ENCODE measurements at regions not wholly inside any gene's neighbourhood (a gene's known extent, or its start where the extent isn't known, plus 50 kb on each side); places are given as distances from the start of the nearest gene placed in this dataset.

DNA sequence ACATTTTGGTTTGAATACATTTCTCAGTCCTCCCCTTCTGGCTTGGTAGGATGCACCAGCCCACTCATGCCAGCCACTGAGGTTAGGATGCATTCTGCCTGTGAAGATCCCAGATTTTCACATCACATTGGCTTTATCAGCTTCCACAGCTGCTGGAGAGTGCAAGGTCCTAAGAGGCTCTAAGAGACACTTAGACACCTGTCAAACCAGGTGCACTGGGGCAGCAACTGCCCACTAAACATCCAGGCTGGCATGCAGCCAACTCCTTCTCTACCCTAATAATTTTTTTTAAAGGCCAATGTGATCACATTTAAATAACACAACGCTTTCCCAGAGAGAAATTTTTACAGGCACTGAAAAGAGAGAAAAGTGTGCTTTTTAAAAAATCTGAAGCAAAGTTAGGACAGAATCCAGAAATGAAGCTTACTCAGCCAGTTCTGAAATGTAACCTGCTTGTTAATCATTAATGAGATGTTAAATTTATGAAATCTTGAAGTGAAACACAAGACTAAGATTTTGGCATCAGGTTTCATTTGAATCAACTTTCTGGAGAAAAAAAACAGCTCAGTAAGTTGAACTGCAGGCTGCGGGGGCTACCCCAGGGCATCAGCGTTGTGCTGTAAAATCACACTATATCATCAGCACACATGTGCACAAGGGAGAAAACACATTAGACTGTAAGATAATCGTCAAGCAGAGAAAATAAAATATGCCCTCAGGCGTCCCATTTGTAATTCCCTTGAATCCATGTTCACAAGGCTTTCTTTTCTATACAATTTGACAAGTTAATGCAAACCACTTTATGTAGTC lies 312.9 kb downstream of the ZBBX start:
- Histone ChIP-seq H3K9me3 (ENCODE audit: low read depth) (no peaks in the 10 kb centered on the region), H3K4me3 (no peak overlapping the region), H3K79me2 (ENCODE audit: insufficient read depth) (no peaks in the 10 kb centered on the region), H3F3A (ENCODE audit: insufficient read depth) (no peaks in the 10 kb centered on the region), H3K4me1 (ENCODE audit: insufficient read depth) (no peaks in the 10 kb centered on the region), H3K9ac (no peak overlapping the region), H3K27me3 (replicated peaks; ENCODE audit: insufficient read depth) (no peaks in the 10 kb centered on the region), H4K20me1 (ENCODE audit: insufficient read depth) (no peaks in the 10 kb centered on the region), H3K36me3 (ENCODE audit: low read depth) (no peaks in the 10 kb centered on the region), H3K27ac (no peak overlapping the region), H2AFZ (no peak overlapping the region), H3K4me2 (ENCODE audit: unreplicated experiment) (no peak overlapping the region), H3K9me2 (ENCODE audit: insufficient read depth) (no peaks in the 10 kb centered on the region)
- TF ChIP-seq EZH2phosphoT487 (IDR thresholded peaks at IDR 0.05; ENCODE audit: insufficient read depth, low read depth): no peak
- TF ChIP-seq EZH2 (IDR thresholded peaks at IDR 0.05; ENCODE audit: insufficient read depth, poor library complexity, severe bottlenecking): no peak
- no peak for DNase-seq
- 6% methylated on average over 5 of the region's 5 CpGs for WGBS, 2 experiments (ENCODE audit: low coverage in 1 of 2, low lambda C conversion rate in 2 of 2, missing lambda C conversion rate in 2 of 2)
- in situ Hi-C loops (cut with MboI): no loop called here

DNA sequence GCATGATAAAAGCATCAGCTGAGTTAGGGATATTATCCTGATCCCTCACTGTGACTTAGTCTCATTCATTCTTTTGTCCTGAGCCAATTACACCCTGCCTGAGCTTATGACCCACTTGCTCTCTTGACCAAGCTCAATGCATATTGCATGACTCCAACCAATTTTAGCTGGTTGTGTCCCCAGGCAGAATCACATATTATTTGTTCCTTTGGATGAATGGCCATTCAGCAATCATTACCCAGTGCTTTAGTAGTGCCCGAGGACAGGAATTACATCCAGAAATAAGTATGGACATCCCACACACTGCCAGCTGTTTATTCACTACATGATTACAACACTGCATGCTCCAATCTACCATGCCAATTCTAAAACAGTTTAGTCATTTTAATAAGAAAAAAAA lies 322.5 kb downstream of the ZBBX start:
- in situ Hi-C loops (cut with MboI): no loop called here
- H3K4me1 ChIP-seq (ENCODE audit: insufficient read depth): no peaks in the 10 kb centered on the region
- H3K9me3 ChIP-seq (ENCODE audit: low read depth): no peaks in the 10 kb centered on the region
- no peak overlapping the region for H3K9ac ChIP-seq
- no peaks in the 10 kb centered on the region for H3K9me2 ChIP-seq (ENCODE audit: insufficient read depth)
- H3K27me3 ChIP-seq (replicated peaks; ENCODE audit: insufficient read depth): no peaks in the 10 kb centered on the region
- no peaks in the 10 kb centered on the region for H4K20me1 ChIP-seq (ENCODE audit: insufficient read depth)
- H3K79me2 ChIP-seq (ENCODE audit: insufficient read depth): no peaks in the 10 kb centered on the region
- no peak for TF ChIP-seq EZH2 (IDR thresholded peaks at IDR 0.05; ENCODE audit: insufficient read depth, poor library complexity, severe bottlenecking)
- no peak for TF ChIP-seq EZH2phosphoT487 (IDR thresholded peaks at IDR 0.05; ENCODE audit: insufficient read depth, low read depth)
- WGBS, 2 experiments (ENCODE audit: low coverage in 1 of 2, low lambda C conversion rate in 2 of 2, missing lambda C conversion rate in 2 of 2): 0 to 8% methylated on average over 1 of the region's 1 CpG
- no peak overlapping the region for H3K27ac ChIP-seq
- H2AFZ ChIP-seq: no peak overlapping the region
- H3K36me3 ChIP-seq (ENCODE audit: low read depth): no peaks in the 10 kb centered on the region
- H3K4me3 ChIP-seq: no peak overlapping the region
- no peak for DNase-seq
- no peak overlapping the region for H3K4me2 ChIP-seq (ENCODE audit: unreplicated experiment)
- no peaks in the 10 kb centered on the region for H3F3A ChIP-seq (ENCODE audit: insufficient read depth)

DNA sequence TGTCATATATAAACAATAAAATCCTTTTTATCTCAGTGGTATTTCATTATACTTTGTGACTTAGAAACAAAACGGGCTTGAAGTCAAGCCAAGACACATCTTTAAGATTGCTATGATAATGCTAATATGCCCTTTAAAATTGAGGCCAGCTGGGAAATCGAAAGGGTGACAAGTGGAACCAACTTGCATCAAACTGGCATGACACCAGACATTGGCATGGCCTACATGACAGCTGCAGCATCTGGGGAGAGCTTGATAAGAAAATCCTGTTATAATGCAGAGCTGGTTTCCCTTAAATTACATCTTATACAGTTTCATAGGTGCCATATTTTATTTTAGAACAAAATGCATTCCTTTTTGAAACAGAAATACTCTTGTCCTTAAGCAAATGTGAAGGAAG lies 325.2 kb downstream of the ZBBX start:
- no peak for DNase-seq
- no peaks in the 10 kb centered on the region for H3K27me3 ChIP-seq (replicated peaks; ENCODE audit: insufficient read depth)
- H3K4me3 ChIP-seq: no peak overlapping the region
- H3K9ac ChIP-seq: no peak overlapping the region
- H3K4me1 ChIP-seq (ENCODE audit: insufficient read depth): no peaks in the 10 kb centered on the region
- in situ Hi-C loops (cut with MboI): no loop called here
- H4K20me1 ChIP-seq (ENCODE audit: insufficient read depth): no peaks in the 10 kb centered on the region
- H3K9me2 ChIP-seq (ENCODE audit: insufficient read depth): no peaks in the 10 kb centered on the region
- no peaks in the 10 kb centered on the region for H3K79me2 ChIP-seq (ENCODE audit: insufficient read depth)
- H2AFZ ChIP-seq: no peak overlapping the region
- H3F3A ChIP-seq (ENCODE audit: insufficient read depth): no peaks in the 10 kb centered on the region
- H3K27ac ChIP-seq: no peak overlapping the region
- no peak for TF ChIP-seq EZH2 (IDR thresholded peaks at IDR 0.05; ENCODE audit: insufficient read depth, poor library complexity, severe bottlenecking)
- TF ChIP-seq EZH2phosphoT487 (IDR thresholded peaks at IDR 0.05; ENCODE audit: insufficient read depth, low read depth): no peak
- 3 to 4% methylated on average over 2 of the region's 2 CpGs for WGBS, 2 experiments (ENCODE audit: low coverage in 1 of 2, low lambda C conversion rate in 2 of 2, missing lambda C conversion rate in 2 of 2)
- H3K36me3 ChIP-seq (ENCODE audit: low read depth): no peaks in the 10 kb centered on the region
- H3K9me3 ChIP-seq (ENCODE audit: low read depth): no peaks in the 10 kb centered on the region
- H3K4me2 ChIP-seq (ENCODE audit: unreplicated experiment): no peak overlapping the region

DNA sequence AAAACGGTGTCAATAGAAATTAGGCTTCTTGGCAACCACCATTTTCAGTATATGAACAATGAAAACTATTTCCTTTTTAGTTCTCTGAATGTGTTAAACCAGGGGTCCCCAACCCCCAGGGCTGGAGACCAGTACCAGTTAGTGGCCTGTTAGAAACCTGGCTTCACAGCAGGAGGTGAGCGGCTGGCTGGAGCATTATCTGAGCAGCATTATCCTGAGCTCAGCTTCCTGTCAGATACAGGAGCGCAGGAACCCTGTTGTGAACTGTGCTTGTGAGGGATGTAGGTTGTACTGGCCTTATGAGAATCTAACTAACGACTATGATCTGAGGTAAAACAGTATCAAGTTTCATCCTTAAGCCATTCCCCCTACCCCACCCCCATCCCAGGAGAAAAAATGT lies 328.7 kb downstream of the ZBBX start:
- Histone ChIP-seq H3K4me2 (ENCODE audit: unreplicated experiment) (no peak overlapping the region), H3K9ac (no peak overlapping the region), H2AFZ (no peak overlapping the region), H3K9me2 (ENCODE audit: insufficient read depth) (no peaks in the 10 kb centered on the region), H3K4me3 (no peak overlapping the region), H3K4me1 (ENCODE audit: insufficient read depth) (no peaks in the 10 kb centered on the region), H3F3A (ENCODE audit: insufficient read depth) (no peaks in the 10 kb centered on the region), H4K20me1 (ENCODE audit: insufficient read depth) (no peaks in the 10 kb centered on the region), H3K79me2 (ENCODE audit: insufficient read depth) (no peaks in the 10 kb centered on the region), H3K9me3 (ENCODE audit: low read depth) (no peaks in the 10 kb centered on the region), H3K27me3 (replicated peaks; ENCODE audit: insufficient read depth) (no peaks in the 10 kb centered on the region), H3K36me3 (ENCODE audit: low read depth) (no peaks in the 10 kb centered on the region), H3K27ac (no peak overlapping the region)
- 31 to 33% methylated on average over 4 of the region's 4 CpGs for whole genome bisulfite sequencing, 2 experiments (ENCODE audit: low coverage in 1 of 2, low lambda C conversion rate in 2 of 2, missing lambda C conversion rate in 2 of 2)
- in situ Hi-C loops (cut with MboI): no loop called here
- TF ChIP-seq EZH2phosphoT487 (IDR thresholded peaks at IDR 0.05; ENCODE audit: insufficient read depth, low read depth) (no peak), EZH2 (IDR thresholded peaks at IDR 0.05; ENCODE audit: insufficient read depth, poor library complexity, severe bottlenecking) (no peak)
- DNase-seq: no peak
